NCI-H524 treated with DMSO at 0.1 percent for 48 hours (cell line): ENCODE measurements at regions not wholly inside any gene's neighbourhood (a gene's known extent, or its start where the extent isn't known, plus 50 kb on each side); places are given as distances from the start of the nearest gene placed in this dataset.
"Not testable (repeated sequence)": the region's sequence is repeated elsewhere in the genome, so short reads cannot be mapped to it uniquely, and the experiment has no call there.

Source experiments
- DNase-seq: peaks from one replicate; lab custom pipeline; 2025; lab: John Stamatoyannopoulos, UW

DNA sequence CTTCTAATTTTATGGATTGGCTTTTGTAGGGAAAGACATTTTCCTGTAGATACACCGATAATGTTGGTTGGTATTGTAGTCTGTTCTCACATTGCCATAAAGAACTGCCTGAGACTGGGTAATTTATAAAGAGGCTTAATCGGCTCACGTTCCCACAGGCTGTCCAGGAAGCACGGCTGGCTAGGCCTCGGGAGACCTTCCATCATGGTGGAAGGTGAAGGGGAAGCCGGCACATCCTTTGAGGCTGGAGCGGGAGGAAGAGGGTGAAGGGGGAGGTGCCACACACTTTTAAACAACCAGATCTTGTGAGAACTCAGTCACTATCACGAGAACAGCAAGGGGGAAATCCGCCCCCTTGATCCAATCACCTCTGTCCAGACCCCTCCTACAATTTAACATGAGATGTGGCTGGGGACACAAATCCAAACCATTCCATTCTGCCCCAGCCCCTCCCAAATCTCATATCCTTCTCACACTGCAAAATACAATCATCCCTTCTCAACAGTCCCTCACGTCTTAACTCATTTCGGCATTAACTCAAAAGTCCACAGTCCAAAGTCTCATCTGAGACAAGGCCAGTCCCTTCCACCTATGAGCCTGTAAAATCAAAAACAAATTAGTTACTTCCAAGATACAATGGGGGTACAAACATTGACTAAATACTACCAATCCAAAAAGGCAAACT, 66.7 kb upstream of the EIF5 start:
- DNase-seq: no peak

DNA sequence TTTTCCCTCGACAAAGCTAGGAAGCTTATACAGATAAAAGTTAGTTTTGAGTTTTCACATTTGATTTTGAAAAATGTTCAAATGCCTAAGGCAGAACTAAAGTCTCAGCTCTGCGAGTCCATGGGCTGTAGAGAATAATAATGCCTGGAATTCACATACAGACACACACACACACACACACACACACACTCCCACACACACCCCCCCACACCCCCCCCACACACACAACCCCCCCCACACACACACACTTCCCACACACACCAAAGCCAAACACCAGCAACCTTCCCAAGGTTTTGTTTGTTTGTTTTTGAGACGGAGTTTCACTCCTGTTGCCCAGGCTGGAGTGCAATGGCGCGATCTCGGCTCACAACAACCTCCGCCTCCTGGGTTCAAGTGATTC, 62.8 kb upstream of the EIF5 start:
- DNase-seq: no peak

DNA sequence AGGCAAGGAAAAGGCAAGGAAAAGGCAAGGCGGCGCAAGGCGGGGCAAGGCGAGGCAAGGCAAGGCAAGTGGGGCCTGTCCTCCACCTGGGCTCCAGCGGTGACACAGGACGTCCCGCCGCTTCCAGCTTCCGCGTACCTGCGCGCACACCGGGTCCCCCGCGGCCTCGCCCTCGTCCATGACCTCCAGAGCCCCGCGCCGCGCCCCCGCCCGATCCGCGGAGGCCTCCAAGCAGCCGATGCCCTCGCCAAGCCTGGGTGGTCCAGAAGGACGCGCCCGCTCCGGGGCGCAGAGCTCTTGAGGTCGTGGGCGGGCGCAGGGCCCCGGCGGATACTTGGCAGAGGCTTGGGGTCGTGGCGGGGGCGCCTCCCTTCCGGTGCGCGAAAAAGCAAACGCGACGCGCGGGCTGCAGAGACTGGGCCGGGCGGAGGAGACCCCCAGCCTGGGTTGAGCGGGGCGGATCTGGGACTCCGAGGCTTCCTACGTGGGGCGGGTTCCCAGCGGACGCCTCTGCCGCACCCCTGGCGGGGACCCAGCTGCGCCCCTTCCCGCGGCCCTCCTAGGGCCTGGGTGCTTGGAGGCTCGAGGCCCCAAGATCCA, 60.8 kb upstream of the EIF5 start:
- no peak for DNase-seq

DNA sequence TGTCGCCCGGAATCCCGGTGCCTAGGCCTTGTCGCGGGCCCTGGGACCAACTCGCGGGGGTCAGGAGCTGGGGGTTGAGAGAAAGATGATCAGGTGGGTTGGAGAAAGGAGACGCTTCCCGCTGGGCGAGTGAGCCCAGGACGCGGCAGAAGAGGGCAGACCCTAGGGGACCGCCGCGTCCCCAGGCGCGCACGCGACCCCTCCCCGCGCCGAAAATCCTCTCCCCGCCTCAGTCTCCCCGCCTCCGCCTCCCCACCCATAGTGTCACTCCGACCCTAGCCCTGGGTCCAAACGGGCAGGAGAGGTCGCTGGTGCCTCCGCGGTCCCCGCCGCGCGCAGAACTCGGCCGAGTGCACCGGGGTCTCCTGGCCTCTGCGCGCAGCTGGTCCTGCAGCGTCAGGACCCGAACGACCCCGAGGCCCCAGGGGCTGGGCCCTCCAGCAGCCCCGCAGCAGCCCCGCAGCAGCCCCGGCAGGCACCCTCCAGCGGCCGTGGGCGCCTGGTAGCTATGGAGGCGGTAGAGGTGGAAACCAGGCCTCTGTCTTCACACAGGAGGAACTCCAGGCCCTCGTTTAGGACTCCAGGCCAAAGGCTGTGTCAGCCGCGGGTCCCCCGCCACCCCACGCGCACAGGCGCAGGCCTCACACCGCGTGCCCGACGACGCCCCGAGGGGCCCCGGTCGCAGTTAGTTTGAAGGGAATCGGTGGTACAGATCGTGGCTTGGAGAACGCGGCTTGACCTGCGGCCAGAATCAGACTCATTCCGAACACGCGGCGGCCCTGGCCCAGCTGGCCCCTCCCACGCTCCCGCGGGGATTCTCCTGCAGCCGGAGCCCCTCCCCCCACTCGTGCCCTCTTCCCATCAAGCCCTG, 60.1 kb upstream of the EIF5 start:
- no peak for DNase-seq

DNA sequence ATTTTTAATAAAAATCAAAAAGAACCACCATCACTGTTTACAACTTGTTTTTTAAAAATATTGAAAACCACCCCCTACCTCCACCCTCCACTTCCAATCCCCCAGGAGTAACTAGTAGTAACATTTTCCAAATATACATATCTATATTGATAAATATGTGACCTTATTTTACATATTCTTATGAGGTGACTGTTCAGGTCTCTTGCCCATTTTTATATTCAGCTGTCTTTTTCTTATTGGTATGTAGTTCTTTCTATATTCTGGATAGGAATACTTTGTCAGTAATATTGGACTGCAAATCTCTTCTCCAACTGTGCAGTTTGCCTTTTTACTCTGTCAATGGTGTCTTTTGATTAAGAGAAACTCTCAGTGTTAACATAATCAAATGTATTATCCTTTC, 59.0 kb upstream of the EIF5 start:
- no peak for DNase-seq

DNA sequence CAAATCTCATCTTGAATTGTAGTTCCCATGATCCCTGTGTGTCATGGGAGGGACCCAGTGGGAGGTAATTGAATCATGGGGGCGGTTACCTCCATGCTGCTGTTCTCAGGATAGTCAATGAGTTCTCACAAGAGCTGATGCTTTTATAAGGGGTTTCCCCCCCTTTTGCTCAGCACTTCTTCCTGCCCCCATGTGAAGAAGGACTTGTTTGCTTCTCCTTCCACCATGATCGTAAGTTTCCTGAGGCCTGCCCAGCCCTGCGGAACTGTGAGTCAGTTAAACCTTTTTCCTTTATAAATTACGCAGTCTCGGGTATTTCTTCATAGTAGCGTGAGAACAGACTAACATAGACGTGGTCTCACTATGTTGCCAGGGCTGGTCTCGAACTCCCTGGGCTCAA, 56.1 kb upstream of the EIF5 start:
- DNase-seq: no peak

DNA sequence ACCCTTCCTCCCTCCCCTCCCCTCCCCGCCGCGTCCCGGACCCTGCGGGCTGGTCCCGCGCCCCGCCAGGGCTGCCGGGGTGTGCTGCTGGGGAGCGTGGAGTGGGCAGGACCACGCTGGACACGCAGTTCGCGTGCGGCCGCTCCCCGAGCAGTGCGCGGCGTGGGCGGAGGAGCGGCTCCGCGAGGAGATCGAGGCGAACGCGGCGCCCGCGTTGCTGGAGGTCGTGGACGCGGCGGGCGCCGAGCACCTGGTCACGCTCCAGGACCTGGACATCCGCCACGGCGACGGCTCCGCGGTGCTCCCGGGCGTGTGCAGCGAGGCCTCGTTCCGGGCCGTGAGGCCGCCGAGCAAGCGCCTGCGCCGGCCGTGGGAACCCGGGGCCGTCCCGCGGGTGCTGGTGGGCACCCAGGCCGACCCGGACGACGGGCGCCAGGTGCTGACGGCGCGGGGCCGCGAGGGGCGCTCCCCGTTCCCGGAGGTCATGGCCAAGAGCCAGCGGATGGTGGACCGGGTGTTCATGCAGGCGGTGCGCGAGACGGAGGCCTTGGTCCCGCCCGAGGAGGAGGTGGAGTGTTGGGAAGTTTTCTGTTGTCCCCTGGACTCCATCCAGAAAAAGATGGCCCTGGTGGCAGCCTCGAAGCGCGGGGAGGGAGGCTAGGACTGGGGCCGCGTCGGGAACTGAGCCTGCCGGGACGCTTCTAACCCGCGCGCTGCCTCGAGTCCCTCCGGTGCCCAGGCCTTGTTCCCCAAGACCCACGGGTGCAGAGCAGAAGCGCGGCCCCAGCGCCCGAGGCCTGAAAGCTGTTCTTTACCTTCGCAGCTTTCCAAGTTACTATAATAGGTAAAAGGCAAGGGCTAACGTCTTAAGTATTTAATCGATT, 54.7 kb upstream of the EIF5 start:
- DNase-seq: no peak

DNA sequence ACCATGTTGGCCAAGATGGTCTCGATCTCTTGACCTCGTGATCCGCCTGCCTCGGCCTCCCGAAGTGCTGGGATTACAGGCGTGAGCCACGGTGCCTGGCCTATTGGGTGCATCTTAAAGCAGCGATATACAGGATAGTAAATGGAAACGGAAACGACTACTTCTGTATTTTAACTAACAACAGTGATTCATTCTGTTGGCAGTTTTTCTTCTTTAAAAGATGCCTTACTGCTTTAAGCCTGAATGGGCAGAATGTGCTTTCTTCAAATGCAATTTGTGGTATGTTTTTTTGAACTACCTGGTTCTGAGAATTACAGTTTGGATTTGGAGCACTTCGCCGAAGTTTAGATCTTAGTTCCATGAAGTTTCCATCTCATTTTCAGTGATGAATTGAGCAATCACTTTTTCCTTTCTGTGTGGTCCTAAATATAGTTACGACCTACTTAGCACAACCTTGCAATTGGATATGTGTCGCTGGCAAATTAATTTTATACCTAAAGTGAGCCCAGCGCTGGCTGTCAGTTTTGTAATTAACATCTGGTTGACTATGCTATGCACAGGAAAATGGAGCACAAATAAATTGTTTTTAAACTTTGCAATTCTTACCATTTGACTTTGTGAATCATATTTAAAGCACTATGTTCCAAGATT, 53.6 kb upstream of the EIF5 start:
- no peak for DNase-seq

DNA sequence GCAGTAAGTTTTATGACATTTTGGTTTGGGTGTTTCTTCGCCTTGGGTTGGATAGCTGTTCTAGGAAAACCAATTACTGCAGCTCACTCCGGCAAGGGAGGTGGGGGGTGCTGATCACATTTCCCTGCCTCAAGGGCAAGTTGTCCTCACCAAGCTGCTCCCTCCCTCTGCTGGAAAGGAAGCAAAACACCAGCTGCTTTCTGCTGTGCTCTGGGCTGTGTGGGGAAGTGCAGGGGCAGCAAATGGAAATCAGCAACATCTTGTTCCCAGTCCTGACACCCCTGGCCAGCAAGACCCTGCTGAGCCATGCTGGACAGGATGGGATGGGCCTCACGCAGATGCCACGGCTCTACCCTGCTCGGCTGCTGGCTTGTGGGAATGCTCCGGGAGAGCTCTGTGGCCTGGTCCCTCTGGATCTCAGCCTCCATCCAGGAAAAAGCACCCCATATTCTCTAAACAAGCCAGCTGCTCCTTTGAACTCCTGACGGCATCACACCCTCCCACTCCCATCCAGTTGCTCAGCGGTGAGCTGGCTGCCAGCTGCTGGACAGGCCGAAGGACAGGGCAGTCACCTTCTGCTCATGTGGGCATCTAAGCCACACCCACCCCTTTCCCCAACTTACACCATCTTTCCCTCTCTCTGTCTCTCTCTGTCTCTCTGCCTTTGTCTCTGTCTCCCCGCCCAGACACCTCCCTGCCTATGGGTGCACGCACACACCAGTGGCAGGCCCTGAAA, 52.4 kb upstream of the EIF5 start:
- DNase-seq: peak; percentile 47

DNA sequence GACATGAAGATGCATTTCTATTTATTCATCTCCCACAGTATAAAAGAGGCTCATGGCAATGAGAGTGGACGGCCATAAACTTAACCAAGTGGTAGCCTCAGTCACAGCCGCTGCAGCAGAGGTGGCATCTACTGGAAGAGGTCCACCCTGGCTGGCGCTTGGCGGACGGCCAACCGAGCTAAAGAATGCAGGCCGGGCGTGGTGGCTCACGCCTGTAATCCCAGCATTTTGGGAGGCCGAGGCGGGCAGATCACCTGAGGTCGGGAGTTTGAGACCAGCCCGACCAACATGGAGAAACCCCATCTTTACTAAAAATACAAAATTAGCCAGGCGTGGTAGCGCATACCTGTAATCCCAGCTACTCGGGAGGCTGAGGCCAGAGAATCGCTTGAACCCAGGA, 51.7 kb upstream of the EIF5 start:
- not testable (repeated sequence) for DNase-seq

DNA sequence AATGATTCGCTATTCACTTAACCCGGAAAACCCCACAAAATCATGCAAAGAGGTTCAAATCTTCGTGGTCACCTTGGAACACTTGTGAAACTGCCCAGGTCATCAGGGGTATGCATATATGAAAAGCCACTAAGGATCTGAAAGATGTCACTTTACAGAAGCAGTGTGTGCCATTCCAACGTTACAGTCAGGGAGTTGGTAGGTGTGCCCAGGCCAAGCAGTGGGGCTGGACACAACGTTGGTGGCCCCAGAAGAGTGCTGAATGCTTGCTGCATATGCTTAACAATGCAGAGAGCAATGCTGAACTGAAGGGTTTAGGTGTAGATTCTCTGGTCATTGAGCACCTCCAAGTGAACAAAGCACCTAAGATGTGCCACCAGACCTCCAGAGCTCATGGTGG, 51.1 kb upstream of the EIF5 start:
- no peak for DNase-seq

DNA sequence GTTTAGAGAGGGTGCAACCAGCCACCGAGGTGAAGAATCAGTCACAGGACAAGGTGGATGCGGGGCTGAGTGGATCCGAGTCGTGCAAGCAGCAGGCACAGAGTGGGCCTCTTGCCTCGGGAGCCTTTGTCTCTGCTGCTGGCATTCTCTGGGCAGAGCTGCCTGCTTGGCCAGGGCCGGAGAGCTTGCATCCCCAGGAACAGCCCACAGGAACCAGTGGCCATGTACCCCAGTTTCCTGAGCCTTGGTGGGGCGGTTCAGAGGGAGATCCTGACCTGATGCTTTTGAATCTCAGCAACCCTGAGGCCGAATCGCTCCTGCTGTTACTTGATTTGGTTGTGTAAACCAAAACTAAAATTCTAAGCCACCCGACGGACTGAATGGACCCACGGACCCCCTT, 50.1 kb upstream of the EIF5 start:
- no peak for DNase-seq
